ENCODE measurements at regions not wholly inside any gene's neighbourhood (a gene's known extent, or its start where the extent isn't known, plus 50 kb on each side); places are given as distances from the start of the nearest gene placed in this dataset.

DNA sequence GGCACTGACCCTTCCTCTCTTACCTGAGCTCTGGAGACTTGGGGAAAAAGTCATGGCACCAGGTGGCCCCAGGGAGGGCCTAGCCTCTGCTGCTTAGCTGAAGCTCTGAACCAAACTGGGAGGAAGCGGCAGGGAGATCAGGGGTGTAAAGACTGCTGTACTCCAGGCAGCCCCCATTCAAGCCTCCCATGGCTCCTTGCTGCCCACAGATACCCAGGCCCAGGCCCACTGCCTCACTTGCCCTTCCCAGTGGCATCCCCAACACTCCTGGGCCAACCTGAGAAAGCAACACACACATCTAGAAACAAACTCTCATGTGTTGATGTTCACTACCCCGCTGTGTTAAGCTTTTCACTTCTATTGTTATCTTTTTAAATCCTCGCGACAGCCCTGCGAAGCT, 151.6 kb downstream of the C5orf15 start:
- TF ChIP-seq, protein P1, sequence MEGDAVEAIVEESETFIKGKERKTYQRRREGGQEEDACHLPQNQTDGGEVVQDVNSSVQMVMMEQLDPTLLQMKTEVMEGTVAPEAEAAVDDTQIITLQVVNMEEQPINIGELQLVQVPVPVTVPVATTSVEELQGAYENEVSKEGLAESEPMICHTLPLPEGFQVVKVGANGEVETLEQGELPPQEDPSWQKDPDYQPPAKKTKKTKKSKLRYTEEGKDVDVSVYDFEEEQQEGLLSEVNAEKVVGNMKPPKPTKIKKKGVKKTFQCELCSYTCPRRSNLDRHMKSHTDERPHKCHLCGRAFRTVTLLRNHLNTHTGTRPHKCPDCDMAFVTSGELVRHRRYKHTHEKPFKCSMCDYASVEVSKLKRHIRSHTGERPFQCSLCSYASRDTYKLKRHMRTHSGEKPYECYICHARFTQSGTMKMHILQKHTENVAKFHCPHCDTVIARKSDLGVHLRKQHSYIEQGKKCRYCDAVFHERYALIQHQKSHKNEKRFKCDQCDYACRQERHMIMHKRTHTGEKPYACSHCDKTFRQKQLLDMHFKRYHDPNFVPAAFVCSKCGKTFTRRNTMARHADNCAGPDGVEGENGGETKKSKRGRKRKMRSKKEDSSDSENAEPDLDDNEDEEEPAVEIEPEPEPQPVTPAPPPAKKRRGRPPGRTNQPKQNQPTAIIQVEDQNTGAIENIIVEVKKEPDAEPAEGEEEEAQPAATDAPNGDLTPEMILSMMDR (IDR thresholded peaks at IDR 0.05) = no peak
- TF ChIP-seq POLR2A (IDR thresholded peaks at IDR 0.05) = no peak

Data from testis (tissue), 2 donors.